GM18870 (cell line): ENCODE measurements at regions not wholly inside any gene's neighbourhood (a gene's known extent, or its start where the extent isn't known, plus 50 kb on each side); places are given as distances from the start of the nearest gene placed in this dataset.
"Not testable (repeated sequence)": the region's sequence is repeated elsewhere in the genome, so short reads cannot be mapped to it uniquely, and the experiment has no call there.

Source experiments
- ATAC-seq: cut with Tn5 transposase; IDR thresholded peaks from one replicate; pipeline ENCODE4 v1.9.1; 2021; ENCODE audit warnings: moderate library complexity; ENCODE audit not compliant: unreplicated experiment

DNA sequence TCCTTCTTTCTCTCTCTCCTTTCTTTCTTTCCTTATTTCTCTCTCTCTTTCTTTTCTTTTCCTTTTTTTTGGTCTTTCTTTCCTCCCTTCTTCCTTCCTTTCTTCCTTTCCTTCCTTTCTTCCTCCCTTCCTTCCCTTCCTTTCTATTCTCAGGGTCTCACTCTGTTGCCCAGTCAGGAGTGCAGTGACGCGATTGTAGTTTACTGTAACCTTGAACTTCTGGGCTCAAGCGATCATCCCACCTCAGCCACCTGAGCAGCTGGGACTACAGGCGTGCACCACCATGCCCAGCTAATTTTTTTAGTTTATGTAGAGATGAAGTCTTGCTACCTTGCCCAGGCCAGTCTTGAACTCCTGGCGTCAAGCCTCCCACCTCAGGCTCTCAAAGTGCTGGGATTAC is 83.8 kb upstream of the PPM1B start:
- ATAC-seq = no peak

DNA sequence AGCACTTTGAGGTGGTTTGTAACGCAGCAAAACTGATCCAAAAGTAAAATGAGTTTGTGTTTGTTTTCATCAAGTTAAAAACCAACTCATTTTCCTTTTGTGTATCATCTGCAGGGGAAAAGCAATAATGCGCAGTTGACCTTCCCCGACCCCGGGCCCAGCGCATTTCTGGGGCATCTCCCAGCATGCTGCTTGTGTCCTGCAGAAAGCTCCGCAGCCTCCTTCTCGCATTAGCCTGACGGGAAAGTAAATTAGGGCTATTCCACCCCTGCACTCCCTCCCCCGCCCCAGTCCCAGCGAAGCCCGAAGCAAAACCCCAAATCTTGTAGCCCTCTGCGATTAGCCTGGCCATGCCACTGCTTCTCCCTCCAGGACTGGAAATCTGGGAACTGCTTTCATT is 82.0 kb upstream of the PPM1B start:
- ATAC-seq = no peak

DNA sequence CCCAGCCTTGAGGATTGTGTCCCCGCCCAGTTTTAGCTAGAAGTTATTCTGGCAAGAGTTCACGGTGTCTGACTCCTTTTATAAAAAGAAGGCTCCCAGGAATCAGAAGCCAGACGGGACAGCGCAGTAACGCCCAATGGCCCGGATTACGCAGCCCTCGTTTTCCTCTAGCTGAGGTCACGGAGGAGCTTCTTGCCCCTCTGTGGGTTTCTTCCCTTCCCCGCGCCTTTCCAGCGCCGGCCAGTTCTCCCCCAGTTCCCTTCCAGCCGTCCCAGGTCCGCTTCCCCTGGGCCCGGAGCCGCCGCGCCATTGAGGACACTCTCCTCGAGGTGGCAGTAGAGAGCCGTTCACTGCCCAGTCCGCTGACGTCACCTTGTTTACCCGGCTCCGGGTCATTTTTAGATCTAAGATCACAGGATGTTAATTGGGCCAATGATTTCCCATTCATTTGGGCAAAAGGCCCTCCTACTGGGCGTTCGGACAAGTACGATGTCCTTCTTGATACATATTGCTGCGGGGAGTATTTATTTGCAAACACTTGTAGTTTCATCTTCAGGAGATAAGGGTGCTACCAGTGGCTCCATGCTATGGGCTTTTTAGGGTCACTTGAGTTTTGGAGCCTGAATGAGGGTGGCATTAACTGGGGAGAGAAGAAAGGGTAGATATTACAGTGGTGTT is 81.5 kb upstream of the PPM1B start:
- ATAC-seq = no peak

DNA sequence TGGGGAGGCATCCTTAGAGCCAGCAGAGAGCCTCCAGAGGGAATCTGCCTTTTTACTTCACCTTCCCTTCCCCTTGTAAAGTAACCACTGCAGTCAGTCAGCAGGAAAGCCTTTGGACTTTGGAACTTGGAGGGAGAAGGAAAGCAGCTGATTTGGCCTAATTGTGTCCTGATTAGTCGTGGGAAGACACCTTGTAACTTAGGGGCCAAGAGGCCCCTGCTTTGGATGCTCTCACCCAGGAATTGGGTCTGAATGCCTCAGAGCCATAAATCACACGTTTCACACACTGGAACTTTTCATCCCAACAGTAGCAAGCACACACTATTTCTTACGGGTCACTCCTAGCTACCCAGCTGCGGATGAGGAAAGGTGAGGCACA is 81.0 kb upstream of the PPM1B start:
- ATAC-seq = no peak

DNA sequence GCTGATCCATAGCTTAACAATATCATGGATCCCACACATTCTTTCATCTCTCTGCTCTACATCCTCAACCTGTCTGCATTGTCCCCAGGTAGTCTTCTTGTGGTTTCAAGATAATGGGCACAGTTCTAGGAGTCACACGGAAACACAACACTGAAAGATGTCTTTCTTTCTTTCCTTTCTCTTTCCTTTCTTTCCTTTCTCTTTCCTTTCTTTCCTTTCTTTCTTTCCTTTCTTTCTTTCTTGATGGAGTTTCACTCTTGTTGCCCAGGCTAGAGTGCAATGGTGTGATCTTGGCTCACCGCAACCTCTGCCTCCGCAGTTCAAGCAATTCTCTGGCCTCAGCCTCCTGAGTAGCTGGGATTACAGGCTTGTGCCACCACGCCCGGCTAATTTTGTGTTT is 76.2 kb upstream of the PPM1B start:
- not testable (repeated sequence) for ATAC-seq

DNA sequence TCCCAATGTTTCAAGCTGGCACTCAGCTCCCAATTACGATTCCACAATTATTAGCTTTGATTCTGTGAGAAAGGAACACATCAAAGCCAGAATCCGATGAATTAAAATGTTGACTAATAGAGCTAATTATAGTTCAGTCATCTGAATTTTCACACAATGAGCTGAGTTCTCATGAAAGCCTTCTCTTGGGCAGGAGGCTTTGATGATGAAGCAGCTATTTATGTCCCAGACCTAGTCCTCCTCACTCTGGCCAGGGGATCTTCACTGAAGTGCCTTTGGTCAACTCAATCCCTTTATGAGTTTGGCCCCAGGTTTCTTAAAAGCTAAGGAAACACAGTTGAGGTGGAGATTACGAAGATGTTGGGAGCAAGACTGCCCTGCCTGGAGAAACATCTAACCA is 74.7 kb upstream of the PPM1B start:
- no peak for ATAC-seq

DNA sequence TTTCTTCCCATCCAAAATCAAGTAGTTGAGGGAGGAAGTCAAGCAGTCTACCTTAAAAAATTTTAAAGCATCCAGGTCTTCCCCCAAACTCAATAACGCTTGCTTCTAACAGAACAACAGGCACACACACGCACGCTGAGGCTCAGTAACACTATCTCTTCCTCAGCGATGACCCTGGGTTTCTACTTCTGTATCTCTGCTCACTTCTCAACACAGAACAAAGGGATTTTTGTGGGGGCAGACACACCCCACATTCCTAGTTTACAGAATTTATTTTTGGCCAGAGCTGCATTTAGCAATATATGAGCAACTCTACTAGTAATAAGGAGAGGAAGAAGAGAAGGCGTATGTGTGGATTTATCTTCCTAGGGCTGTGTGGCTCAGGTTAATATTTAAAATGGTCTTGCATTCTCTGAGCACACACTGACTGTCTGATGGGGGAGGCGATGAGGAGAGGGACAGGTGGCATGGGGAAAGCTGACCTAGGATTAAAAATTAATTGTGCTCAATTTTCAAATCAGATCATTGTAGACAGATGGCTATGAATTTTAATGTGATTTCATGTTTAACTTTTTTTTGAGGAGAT is 71.3 kb upstream of the PPM1B start:
- no peak for ATAC-seq

DNA sequence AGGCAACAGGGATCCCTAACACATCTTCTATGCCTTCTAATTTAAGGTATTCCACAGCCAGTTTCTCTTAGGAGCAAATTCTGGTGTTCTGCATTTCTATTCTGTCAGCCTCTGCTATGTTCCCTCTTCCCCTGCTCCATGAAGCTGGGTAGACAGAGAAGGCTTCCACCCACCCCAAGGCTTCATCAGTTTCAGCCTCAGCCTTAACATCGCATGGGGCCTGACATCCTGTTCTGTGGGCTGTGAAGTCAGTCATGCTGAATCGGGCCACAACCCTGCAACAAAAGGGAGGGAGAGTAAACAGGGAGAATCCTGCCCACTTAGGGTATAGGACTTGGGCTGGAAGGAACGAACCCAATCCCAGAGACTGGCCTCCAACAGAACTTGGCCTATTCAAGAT is 70.6 kb upstream of the PPM1B start:
- no peak for ATAC-seq

DNA sequence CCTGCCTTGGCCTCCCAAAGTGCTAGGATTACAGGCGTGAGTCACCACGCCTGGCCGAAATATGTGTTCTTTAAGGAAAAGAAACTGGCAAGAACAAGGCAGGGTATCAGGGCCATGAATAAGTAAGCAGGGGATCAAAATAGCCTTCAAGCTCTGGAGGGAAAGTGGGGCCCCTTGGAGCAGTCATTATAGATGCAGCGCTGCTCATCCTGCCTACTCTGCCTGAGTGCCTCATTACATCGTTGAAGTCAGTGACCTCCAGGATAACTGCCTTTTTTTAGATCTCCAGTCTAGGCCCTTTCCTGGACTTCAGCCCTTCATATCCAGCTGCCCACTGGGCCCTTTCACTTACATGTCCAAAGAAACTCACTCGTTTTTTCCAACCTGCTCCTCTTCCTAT is 69.8 kb upstream of the PPM1B start:
- no peak for ATAC-seq

DNA sequence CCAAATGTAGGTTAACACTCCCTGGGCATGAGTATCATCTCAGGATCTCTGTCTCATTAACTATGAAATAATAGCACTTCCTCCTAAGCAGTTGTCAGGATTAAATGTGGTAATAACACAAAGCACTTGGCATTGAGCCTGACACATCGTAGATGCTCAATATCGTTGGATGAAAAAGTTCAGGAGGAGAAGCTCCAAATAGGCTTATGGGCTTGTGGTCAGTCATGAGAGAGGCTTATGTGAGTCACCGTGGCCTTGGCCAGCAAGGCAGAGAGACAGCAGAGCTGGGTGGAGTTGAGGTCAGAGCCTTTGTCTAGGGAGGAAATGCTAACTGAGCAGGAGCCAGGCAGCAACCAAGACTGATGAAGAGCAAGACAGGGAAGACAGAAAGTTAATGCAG is 68.3 kb upstream of the PPM1B start:
- ATAC-seq = no peak

DNA sequence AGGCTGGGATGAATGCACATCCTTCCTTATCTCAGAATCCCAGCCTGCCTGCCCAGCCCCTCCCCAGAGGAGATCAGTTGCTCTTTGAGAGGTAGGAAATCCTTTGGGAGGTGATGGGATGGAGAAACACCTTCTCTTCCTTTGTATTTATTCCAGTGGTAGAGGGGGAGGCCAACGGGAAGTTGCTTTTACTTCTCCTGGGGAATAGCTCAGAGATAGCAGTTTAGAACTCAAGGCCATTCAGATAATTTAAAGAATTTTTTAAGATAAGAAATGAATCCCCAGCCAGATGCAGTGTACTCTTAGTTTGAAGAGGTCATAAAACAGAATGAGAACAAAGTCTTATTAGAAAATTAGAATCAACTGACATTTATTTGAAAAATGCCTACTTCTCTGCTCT is 67.4 kb upstream of the PPM1B start:
- ATAC-seq = no peak

DNA sequence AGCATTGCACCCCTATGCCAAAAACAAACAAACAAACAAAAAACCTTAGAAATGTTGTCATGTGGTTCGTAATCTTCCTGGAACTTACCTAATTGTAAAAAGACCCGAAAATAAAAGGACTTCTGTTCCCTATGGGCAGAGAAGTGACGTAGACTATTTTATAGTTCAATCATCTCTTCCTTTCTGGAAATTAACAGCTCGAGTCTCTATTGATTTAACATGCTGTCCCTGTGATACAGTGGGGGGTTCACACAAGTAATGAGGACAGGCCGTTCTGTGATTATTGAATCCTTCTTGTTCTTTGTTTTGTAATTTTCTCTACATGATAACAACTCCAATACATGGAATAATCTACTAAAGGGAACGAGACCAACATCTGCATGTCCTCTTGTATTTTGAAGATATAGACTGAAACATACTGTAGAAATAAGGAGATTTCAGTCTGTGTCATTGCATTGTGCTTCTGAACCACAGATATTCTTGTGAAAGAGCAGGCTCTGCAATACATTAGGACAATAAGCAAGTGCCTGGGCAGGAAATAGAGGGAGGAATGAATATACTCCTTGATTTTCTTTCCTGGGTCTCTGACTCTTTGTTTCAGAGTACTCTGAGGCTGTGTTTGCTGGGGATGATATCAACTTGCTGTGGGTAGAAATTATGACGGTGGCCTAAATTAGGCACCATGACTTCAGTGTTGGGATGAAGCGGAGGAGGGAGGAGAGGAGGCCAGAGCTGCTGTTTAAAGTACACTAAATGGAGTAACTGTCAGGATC is 65.7 kb upstream of the PPM1B start:
- no peak for ATAC-seq

DNA sequence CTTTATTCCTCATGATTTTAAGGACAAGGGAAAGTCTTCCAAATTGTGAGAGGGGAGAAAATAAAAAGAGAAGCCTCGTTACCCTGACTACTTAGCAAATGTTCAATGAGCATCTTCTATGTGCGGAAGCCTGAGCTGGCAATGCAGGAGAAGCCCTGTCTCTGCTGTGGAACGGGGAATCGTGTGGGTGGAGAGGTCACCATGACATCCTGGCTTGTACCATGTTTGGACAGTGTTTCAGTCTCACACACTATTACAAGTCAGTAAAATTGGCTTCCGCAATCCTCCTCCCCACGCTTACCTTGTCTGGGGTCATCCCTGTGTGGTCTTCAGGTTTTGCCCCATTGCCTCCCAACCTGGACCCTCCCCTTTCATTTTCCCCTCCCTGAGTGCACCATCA is 65.0 kb upstream of the PPM1B start:
- no peak for ATAC-seq

DNA sequence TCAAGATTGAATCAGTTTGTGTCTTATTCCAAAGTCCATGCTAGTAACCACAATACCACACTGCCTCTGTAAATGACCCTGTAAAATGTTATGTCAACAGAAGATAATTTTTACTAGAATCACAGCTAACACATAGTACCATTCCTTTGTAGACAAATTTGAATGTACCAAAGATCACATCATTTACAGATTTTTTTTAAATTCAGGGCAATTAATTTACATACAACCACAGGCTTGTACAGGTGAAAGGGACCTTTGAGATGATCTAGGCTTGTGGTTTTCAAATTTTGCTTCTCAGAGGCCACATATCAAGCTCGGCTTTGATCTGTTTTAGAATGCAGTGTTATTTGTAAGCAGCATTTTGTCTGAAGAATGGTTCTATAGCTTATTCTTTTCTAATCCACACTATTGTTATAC is 63.8 kb upstream of the PPM1B start:
- no peak for ATAC-seq

DNA sequence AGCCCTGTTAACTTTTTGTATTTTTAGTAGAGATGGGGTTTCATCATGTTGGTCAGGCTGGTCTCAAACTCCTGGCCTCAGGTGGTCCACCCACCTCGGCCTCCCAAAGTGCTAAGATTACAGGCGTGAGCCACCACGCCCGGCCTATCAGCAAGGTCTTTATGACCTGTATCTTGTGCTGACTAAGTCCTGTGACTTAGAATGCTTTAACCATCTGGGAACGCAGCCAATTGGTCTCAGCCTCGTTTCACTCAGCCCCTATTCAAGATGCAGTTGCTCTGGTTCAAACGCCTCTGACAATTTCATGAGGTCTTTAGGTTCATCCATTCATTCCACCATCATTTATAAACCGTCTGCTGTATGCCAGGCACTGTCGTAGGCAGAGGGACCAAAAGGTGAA is 62.2 kb upstream of the PPM1B start:
- ATAC-seq = not testable (repeated sequence)

DNA sequence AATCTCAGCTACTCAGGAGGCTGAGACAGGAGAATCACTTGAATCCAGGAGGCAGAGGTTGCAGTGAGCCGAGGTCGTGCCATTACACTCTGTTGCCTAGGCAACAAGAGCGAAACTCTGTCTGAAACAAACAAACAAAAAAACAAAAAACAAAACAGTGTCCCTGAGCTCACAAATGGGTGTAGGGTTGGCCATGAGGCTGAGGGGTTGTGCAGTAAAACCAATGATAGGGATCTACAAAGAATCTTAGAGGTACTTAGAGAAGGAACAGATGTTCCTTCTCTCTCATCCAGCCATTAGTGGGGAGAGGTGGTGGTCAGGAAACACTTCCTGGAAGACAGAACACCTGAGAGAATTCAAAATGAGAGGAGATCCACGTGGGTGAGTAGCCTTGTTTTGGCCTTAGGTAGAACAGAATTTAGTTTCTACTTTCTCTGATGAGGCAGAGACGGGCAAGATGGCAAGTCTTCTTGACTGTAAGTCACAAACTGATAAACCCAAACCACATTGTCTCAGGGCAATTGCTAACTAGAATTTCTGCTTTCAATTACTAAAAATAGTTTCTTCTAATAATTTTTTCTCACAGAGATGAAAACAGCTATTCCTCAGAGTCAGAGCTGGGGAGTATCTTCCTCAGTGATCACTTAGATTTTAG is 61.5 kb upstream of the PPM1B start:
- peak; percentile 77 for ATAC-seq

DNA sequence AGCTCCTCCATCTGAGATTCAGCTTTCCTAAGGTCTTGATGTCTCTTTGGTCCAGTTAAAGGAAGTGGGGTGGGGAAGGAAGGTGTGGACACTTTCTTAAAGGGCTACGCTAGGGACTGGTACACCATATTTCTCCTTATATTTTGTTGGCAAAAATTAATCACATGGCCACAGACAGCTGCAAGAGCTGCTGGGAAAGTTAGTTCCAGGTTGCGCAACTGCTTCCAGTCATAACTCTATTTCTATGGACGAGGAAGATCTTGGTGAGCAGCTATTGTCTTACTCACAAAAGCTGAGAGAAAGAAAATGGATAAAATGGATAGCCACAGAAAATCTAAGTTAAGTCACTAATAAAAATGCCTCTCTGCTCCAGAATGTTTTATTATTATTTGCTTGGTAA is 60.7 kb upstream of the PPM1B start:
- ATAC-seq = no peak

DNA sequence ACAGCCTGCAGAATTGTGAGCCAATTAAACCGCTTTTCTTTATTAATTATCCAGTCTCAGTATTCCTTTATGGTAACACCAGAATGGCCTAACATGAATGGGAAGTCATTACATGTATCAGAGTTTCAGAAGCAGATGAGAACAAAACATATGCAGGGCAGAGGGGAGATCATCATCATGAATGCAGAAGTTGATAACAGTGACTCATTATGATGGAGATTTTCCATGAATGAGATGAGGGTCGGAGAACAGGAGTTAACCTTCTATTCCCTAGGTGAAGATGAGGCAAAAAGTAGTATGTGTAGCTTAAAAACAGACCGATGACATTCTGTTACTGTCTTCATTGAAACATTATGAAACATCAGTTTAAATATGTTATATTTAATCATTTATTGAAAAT is 59.5 kb upstream of the PPM1B start:
- ATAC-seq = no peak

DNA sequence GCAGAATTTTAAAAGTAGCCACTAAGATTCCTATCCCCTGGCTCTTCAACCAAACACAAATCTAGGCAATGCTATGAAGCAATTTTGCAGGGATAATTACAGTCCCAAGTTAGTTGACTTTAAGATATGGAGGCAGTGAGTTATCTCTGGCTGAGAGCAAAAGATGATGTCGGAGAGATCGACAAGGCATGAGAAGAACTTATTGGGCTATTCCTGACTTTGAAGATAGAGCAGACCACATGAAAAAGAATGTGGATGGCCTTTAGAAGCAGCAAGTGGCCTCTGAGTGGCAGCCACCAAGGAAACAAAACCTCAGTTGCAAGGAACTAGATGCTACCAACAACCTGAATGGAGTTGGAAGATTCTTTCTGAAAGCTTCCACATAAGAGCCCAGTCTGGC is 58.2 kb upstream of the PPM1B start:
- no peak for ATAC-seq

DNA sequence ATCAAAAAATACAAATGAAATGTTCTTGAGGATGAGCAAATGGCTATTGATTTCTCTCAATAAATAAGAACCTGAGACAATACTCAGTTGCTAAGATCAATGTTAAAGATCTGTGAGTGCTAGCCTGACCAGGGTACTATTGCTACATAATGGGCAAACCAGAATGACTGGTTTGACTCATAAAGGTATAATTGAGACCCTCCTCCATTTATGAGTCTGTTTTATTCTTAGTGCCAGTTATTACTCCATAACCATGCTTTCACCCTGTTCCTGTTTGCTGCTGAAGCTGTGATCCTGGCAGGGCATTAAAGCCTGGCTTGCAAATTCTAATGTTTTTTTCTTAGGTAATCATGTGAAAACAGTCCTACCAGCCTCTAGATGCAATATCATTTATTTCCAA is 56.6 kb upstream of the PPM1B start:
- no peak for ATAC-seq

DNA sequence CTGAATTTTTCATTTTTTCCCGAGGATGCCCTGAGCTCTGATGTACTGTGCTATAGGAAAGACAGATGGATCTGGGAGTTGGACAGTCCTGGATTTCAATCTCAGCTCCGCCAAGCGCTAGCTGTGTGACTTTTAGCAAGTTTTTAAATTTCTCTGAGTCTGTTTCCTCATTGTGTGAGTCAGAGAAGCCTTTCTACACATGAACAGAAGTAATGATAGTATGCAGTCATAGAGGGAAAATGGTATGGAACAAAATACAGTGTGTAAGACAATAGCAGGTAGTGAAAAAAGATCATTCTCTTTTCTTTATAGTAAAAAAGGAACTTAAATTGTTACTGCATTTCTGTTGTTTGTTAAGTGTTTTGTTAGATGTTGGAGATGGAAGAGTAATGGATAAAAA is 52.4 kb upstream of the PPM1B start:
- ATAC-seq = no peak

DNA sequence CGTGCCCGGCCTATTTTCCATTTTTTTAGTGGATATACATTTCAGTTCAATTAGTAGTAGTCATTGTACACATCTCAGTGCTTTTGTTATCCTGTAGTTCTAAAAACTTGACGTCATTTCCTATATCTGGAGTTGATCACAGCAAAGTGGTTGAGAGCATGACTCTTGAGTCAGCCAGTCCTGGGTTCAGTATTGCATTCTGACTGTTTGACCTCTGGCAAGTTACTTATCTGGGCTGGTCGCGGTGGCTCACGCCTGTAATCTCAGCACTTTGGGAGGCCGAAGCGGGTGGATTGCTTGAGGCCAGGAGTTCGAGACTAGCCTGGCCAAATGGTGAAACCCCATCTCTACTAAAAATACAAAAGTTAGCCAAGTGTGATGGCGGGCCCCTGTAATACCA is 50.4 kb upstream of the PPM1B start:
- no peak for ATAC-seq
